LNCAP (cell line): ENCODE measurements at regions not wholly inside any gene's neighbourhood (a gene's known extent, or its start where the extent isn't known, plus 50 kb on each side); places are given as distances from the start of the nearest gene placed in this dataset.

Experiments used
- CTCF ChIP-seq: fragments of 450-650 bp; IDR thresholded peaks from 2 replicates; pipeline ENCODE4 v1.5.1; 2017; ENCODE audit warnings: mild to moderate bottlenecking

- no peak for TF ChIP-seq CTCF
These were observed 146.4 kb upstream of the ZNF32 start for GRCh38 chr10:43795093-43795492.

GRCh38 chr10:43794181-43794815 is 145.6 kb upstream of the ZNF32 start:
- TF ChIP-seq CTCF: no peak

GRCh38 chr10:43793704-43794103 is 145.0 kb upstream of the ZNF32 start:
- TF ChIP-seq CTCF: no peak

GRCh38 chr10:43790147-43790546 is 141.5 kb upstream of the ZNF32 start:
- TF ChIP-seq CTCF: no peak

- peak; percentile 25; the same call in 1 of the 2 replicates for TF ChIP-seq CTCF
These were observed 136.6 kb upstream of the ZNF32 start for GRCh38 chr10:43785252-43785651.

GRCh38 chr10:43782814-43783213 is 134.1 kb upstream of the ZNF32 start:
- TF ChIP-seq CTCF: no peak

- TF ChIP-seq CTCF: no peak
These were observed 133.0 kb upstream of the ZNF32 start for GRCh38 chr10:43781480-43782361.
